H1 (cell line): ENCODE measurements at regions not wholly inside any gene's neighbourhood (a gene's known extent, or its start where the extent isn't known, plus 50 kb on each side); places are given as distances from the start of the nearest gene placed in this dataset.

Source experiments
- CTCF ChIA-PET: fragments of 300-600 bp; sonication (Branson Sonifier 250); formaldehyde crosslinking; loops from one replicate; lab custom pipeline; 2021; ENCODE audit not compliant: partially characterized antibody; lab: Charles Lee
- POLR2A ChIA-PET: fragments of 300-600 bp; sonication (Branson Sonifier 250); formaldehyde crosslinking; loops from one replicate; lab custom pipeline; 2021; ENCODE audit warnings: inconsistent platforms; ENCODE audit not compliant: partially characterized antibody; lab: Charles Lee
- DNase-seq, 2 experiments: peaks; one replicate each; pipeline versions ENCODE4 v3.0.0 to v3.0.0-alpha.2; 2010 to 2022; ENCODE audit warnings: low spot score in 2 of 2, low read depth in 1 of 2, mixed read lengths in 1 of 2
- FAIRE-seq: peaks from 2 replicates; lab custom pipeline; 2011; peaks lifted over from hg19 to GRCh38; lab: Jason Lieb, UNC
- H2AFZ ChIP-seq: 2 replicates; pipeline ENCODE4 v1.8.1; 2012; ENCODE audit warnings: low read length, inconsistent platforms
- H2AK5ac ChIP-seq: 2 replicates; pipeline ENCODE4 v1.6.1; 2013; ENCODE audit warnings: low read depth, low read length
- H2BK120ac ChIP-seq: replicated peaks from 2 replicates; pipeline ENCODE3; 2013; ENCODE audit warnings: low read depth, low read length, inconsistent platforms
- H2BK12ac ChIP-seq: 2 replicates; pipeline ENCODE4 v1.6.1; 2013; ENCODE audit warnings: low read depth, low read length
- H2BK15ac ChIP-seq: 2 replicates; pipeline ENCODE4 v1.6.1; 2013; ENCODE audit warnings: low read length
- H2BK20ac ChIP-seq: 2 replicates; pipeline ENCODE4 v1.6.1; 2013; ENCODE audit warnings: low read length
- H2BK5ac ChIP-seq: 2 replicates; pipeline ENCODE4 v1.6.1; 2013; ENCODE audit warnings: low read depth, low read length
- H3K14ac ChIP-seq: 2 replicates; pipeline ENCODE4 v1.6.1; 2013; ENCODE audit warnings: inconsistent platforms; ENCODE audit not compliant: insufficient read length
- H3K18ac ChIP-seq: 2 replicates; pipeline ENCODE4 v1.6.1; 2013; ENCODE audit warnings: low read length; ENCODE audit errors: extremely low read depth
- H3K23ac ChIP-seq: 2 replicates; pipeline ENCODE4 v1.6.1; 2013; ENCODE audit warnings: inconsistent platforms; ENCODE audit not compliant: insufficient read length
- H3K23me2 ChIP-seq: 2 replicates; pipeline ENCODE4 v1.6.1; 2013; ENCODE audit warnings: low read depth, low read length
- H3K27ac ChIP-seq: 2 replicates; pipeline ENCODE4 v1.6.1; 2011; ENCODE audit warnings: low read depth, low read length, inconsistent platforms
- H3K27me3 ChIP-seq, 4 experiments: replicated peaks in 1 of 4; 1 replicate in 1 of 4; 2 replicates in 3 of 4; pipeline versions ENCODE4 v1.6.1 to v1.8.1; 2011 to 2013; ENCODE audit warnings: low read length in 3 of 4, mild to moderate bottlenecking in 3 of 4, inconsistent platforms in 2 of 4, mixed read lengths in 2 of 4, moderate library complexity in 1 of 4; ENCODE audit not compliant: control insufficient read depth in 3 of 4, insufficient read depth in 3 of 4; ENCODE audit errors: extremely low read depth in 1 of 4
- H3K36me3 ChIP-seq, 4 experiments: 2 replicates each; pipeline versions ENCODE4 v1.6.1 to v1.8.1; 2011 to 2013; ENCODE audit warnings: mild to moderate bottlenecking in 4 of 4, low read length in 3 of 4, moderate library complexity in 2 of 4, control low read depth in 1 of 4, inconsistent platforms in 1 of 4; ENCODE audit not compliant: insufficient read depth in 4 of 4, control insufficient read depth in 2 of 4
- H3K4ac ChIP-seq: replicated peaks from 2 replicates; pipeline ENCODE3; 2013; ENCODE audit warnings: low read length, low read depth, mixed read lengths, inconsistent platforms; ENCODE audit not compliant: insufficient read length
- H3K4me1 ChIP-seq, 4 experiments: replicated peaks in 1 of 4; 1 replicate in 1 of 4; 2 replicates in 3 of 4; pipeline versions ENCODE4 v1.6.1 to v1.8.1; 2011 to 2013; ENCODE audit warnings: low read length in 3 of 4, inconsistent platforms in 2 of 4, mixed read lengths in 1 of 4; ENCODE audit not compliant: insufficient read depth in 4 of 4, control insufficient read depth in 3 of 4
- H3K4me2 ChIP-seq, 2 experiments: 2 replicates each; pipeline versions ENCODE4 v1.6.1 to v1.8.1; 2011 to 2013; ENCODE audit warnings: low read depth in 2 of 2, low read length in 2 of 2, control low read depth in 1 of 2, inconsistent platforms in 1 of 2, mild to moderate bottlenecking in 1 of 2; ENCODE audit not compliant: insufficient read depth in 1 of 2
- H3K4me3 ChIP-seq, 4 experiments: fragments of 200-600, 300-600 bp in 1 of 4; sonication (generic), shearing (Covaris generic), sonication (Bioruptor Twin) in 1 of 4; 2 replicates each; pipeline versions ENCODE4 v1.5.1 to v1.8.1; 2011 to 2016; ENCODE audit warnings: low read length in 4 of 4, low read depth in 3 of 4, control low read depth in 2 of 4, inconsistent platforms in 2 of 4, mild to moderate bottlenecking in 2 of 4, mixed read lengths in 1 of 4, moderate library complexity in 1 of 4; ENCODE audit not compliant: insufficient read depth in 2 of 4; ENCODE audit errors: extremely low read depth in 1 of 4
- H3K56ac ChIP-seq: replicated peaks from 2 replicates; pipeline ENCODE3; 2013; ENCODE audit warnings: low read depth, mild to moderate bottlenecking, mixed read lengths, low read length, inconsistent platforms; ENCODE audit not compliant: insufficient read length
- H3K79me1 ChIP-seq: 2 replicates; pipeline ENCODE4 v1.6.1; 2013; ENCODE audit warnings: low read depth, low read length, control low read depth
- H3K79me2 ChIP-seq, 2 experiments: 2 replicates each; pipeline versions ENCODE4 v1.6.1 to v1.8.1; 2012 to 2013; ENCODE audit warnings: low read length in 2 of 2, mild to moderate bottlenecking in 2 of 2, inconsistent platforms in 1 of 2; ENCODE audit not compliant: insufficient read depth in 2 of 2, control insufficient read depth in 1 of 2
- H3K9ac ChIP-seq, 4 experiments: replicated peaks in 1 of 4; 1 replicate in 1 of 4; 2 replicates in 3 of 4; pipeline versions ENCODE4 v1.6.1 to v1.8.1; 2011 to 2013; ENCODE audit warnings: low read depth in 3 of 4, low read length in 3 of 4, control low read depth in 2 of 4, mild to moderate bottlenecking in 2 of 4, moderate library complexity in 2 of 4, inconsistent platforms in 1 of 4; ENCODE audit errors: extremely low read depth in 1 of 4
- H3K9me3 ChIP-seq, 2 experiments: 2 replicates each; pipeline versions ENCODE4 v1.6.1 to v1.8.1; 2012 to 2013; ENCODE audit warnings: mild to moderate bottlenecking in 2 of 2, moderate library complexity in 2 of 2, control low read depth in 1 of 2, inconsistent platforms in 1 of 2, low read depth in 1 of 2, low read length in 1 of 2, mixed read lengths in 1 of 2; ENCODE audit not compliant: insufficient read depth in 2 of 2
- H4K20me1 ChIP-seq, 2 experiments: replicated peaks in 1 of 2; 2 replicates each; pipeline versions ENCODE3 to v1.8.1; 2011 to 2013; ENCODE audit warnings: inconsistent platforms in 2 of 2, low read length in 2 of 2, mild to moderate bottlenecking in 1 of 2; ENCODE audit not compliant: insufficient read depth in 2 of 2, control insufficient read depth in 1 of 2
- H4K5ac ChIP-seq: 2 replicates; pipeline ENCODE4 v1.6.1; 2013; ENCODE audit warnings: low read length, low read depth, mixed read lengths, inconsistent platforms; ENCODE audit not compliant: insufficient read length
- H4K8ac ChIP-seq: 2 replicates; pipeline ENCODE4 v1.8.0; 2013; ENCODE audit warnings: mild to moderate bottlenecking, moderate library complexity, low read length, inconsistent platforms; ENCODE audit not compliant: insufficient read depth; ENCODE audit errors: extremely low read depth
- H4K91ac ChIP-seq: replicated peaks from 2 replicates; pipeline ENCODE3; 2013; ENCODE audit warnings: low read length, mixed read lengths, inconsistent platforms; ENCODE audit not compliant: insufficient read length
- BACH1 ChIP-seq: IDR thresholded peaks from 2 replicates; pipeline ENCODE4 v1.6.1; 2012; ENCODE audit warnings: low read length, improper control_type of control experiment
- CHD2 ChIP-seq: IDR thresholded peaks from 2 replicates; pipeline ENCODE4 v1.6.1; 2012; ENCODE audit warnings: low read length, improper control_type of control experiment
- GABPA ChIP-seq: IDR thresholded peaks from 2 replicates; pipeline ENCODE4 v1.6.1; 2011; ENCODE audit warnings: mild to moderate bottlenecking, low read length, moderate library complexity, borderline replicate concordance; ENCODE audit not compliant: insufficient read depth
- JUND ChIP-seq: IDR thresholded peaks from 2 replicates; pipeline ENCODE4 v1.6.1; 2011; ENCODE audit warnings: mild to moderate bottlenecking, improper control_type of control experiment, low read length
- KDM5A ChIP-seq: fragments of 200-600 bp; IDR thresholded peaks from 2 replicates; pipeline ENCODE4 v1.7.1; 2012; ENCODE audit warnings: mild to moderate bottlenecking, low read length, inconsistent platforms, mixed read lengths
- MAX ChIP-seq: IDR thresholded peaks from 2 replicates; pipeline ENCODE4 v1.6.1; 2012; ENCODE audit warnings: inconsistent platforms
- NRF1 ChIP-seq: IDR thresholded peaks from 2 replicates; pipeline ENCODE4 v1.6.1; 2011; ENCODE audit warnings: mild to moderate bottlenecking, low read depth, low read length, improper control_type of control experiment
- POLR2AphosphoS5 ChIP-seq: IDR thresholded peaks from 2 replicates; pipeline ENCODE4 v1.6.1; 2011; ENCODE audit warnings: low read depth, low read length
- SIX5 ChIP-seq: IDR thresholded peaks from 2 replicates; pipeline ENCODE4 v1.6.1; 2011; ENCODE audit warnings: mild to moderate bottlenecking, low read depth, low read length
- SRF ChIP-seq: IDR thresholded peaks from 2 replicates; pipeline ENCODE4 v1.6.1; 2011; ENCODE audit warnings: mild to moderate bottlenecking, low read depth, low read length, moderate library complexity
- TAF1 ChIP-seq: IDR thresholded peaks from 2 replicates; pipeline ENCODE4 v1.6.1; 2011; ENCODE audit warnings: mild to moderate bottlenecking, low read depth, low read length
- USF2 ChIP-seq: IDR thresholded peaks from 2 replicates; pipeline ENCODE4 v1.6.1; 2011; ENCODE audit warnings: low read length, improper control_type of control experiment
- YY1 ChIP-seq: IDR thresholded peaks from 2 replicates; pipeline ENCODE4 v1.6.1; 2011; ENCODE audit warnings: low read depth, mild to moderate bottlenecking, low read length
- ZNF274 ChIP-seq: IDR thresholded peaks from 2 replicates; pipeline ENCODE4 v1.7.0; 2012; ENCODE audit warnings: low read length, borderline replicate concordance; ENCODE audit errors: extremely low read depth
- WGBS, 2 experiments: shearing (Covaris generic) in 1 of 2; methylation state at CpG; one replicate each; pipeline versions ENCODE4 v1.1.6 to v1.1.7; 2013 to 2015; ENCODE audit warnings: low lambda C conversion rate in 2 of 2, mixed read lengths in 2 of 2, inconsistent platforms in 1 of 2, low coverage in 1 of 2, missing lambda C conversion rate in 1 of 2; ENCODE audit not compliant: insufficient replicate concordance in 2 of 2, insufficient coverage in 1 of 2, insufficient read length in 1 of 2; ENCODE audit errors: extremely low coverage in 1 of 2, missing lambda C conversion rate in 1 of 2; 5-methylcytosine and 5-hydroxymethylcytosine counted together

GRCh38 chr7:25970911-25971310 is 181.1 kb upstream of the NFE2L3 start:
- no peak overlapping the region for H4K5ac ChIP-seq
- H3K4me3 ChIP-seq, result no peak overlapping the region
- no peaks in the 10 kb centered on the region for H3K36me3 ChIP-seq
- no peak overlapping the region for H3K14ac ChIP-seq
- no peaks in the 10 kb centered on the region for H3K79me2 ChIP-seq
- H2BK120ac ChIP-seq, result no peak overlapping the region
- no peak for FAIRE-seq
- H3K23ac ChIP-seq, result no peak overlapping the region
- no peak overlapping the region for H3K4ac ChIP-seq
- H3K56ac ChIP-seq, result no peak overlapping the region
- TF ChIP-seq ZNF274, result no peak
- TF ChIP-seq NRF1, result no peak
- TF ChIP-seq JUND, result no peak
- TF ChIP-seq KDM5A, result no peak
- no peak for TF ChIP-seq MAX
- TF ChIP-seq SIX5, result no peak
- TF ChIP-seq CHD2, result no peak
- no peak for TF ChIP-seq YY1
- no peak for TF ChIP-seq GABPA
- no peak for TF ChIP-seq USF2
- TF ChIP-seq BACH1, result no peak
- no peak for TF ChIP-seq SRF
- no peak for TF ChIP-seq TAF1
- TF ChIP-seq POLR2AphosphoS5, result no peak
- H4K20me1 ChIP-seq, result no peaks in the 10 kb centered on the region
- H3K9ac ChIP-seq, result no peak overlapping the region
- WGBS, 2 experiments, result 83% methylated on average over 5 of the region's 5 CpGs; no CpG with 5 or more reads in 1 of the 2 experiments
- no peak overlapping the region for H2AK5ac ChIP-seq
- no peaks in the 10 kb centered on the region for H3K27me3 ChIP-seq
- no peak overlapping the region for H2BK15ac ChIP-seq
- no peak overlapping the region for H4K91ac ChIP-seq
- ChIA-PET POLR2A (no interaction called here), CTCF (interaction anchor here (1.0 kb wide), 1 partner anchor 77 kb away, joined by 3 read pairs; no protein-coding TSS in a partner anchor)
- H3K4me2 ChIP-seq, result no peak overlapping the region
- no peaks in the 10 kb centered on the region for H3K9me3 ChIP-seq
- H2BK12ac ChIP-seq, result no peak overlapping the region
- H2BK20ac ChIP-seq, result no peak overlapping the region
- H3K23me2 ChIP-seq, result no peaks in the 10 kb centered on the region
- H3K4me1 ChIP-seq, result no peaks in the 10 kb centered on the region
- H3K27ac ChIP-seq, result no peak overlapping the region
- no peak overlapping the region for H3K18ac ChIP-seq
- H4K8ac ChIP-seq, result no peak overlapping the region
- no peak for DNase-seq
- no peak overlapping the region for H2BK5ac ChIP-seq
- H2AFZ ChIP-seq, result peak overlapping the region; percentile 88; the same call in 1 of the 2 replicates
- H3K79me1 ChIP-seq, result no peaks in the 10 kb centered on the region
